PFSK-1 (cell line): ENCODE measurements at regions not wholly inside any gene's neighbourhood (a gene's known extent, or its start where the extent isn't known, plus 50 kb on each side); places are given as distances from the start of the nearest gene placed in this dataset.

ENCODE experiments used
- POLR2AphosphoS5 ChIP-seq: IDR thresholded peaks from 2 replicates; pipeline ENCODE4 v1.6.1; 2012; ENCODE audit warnings: low read depth, mild to moderate bottlenecking, control low read depth, low read length, moderate library complexity
- REST ChIP-seq, 2 experiments: IDR thresholded peaks; 2 replicates each; pipeline versions ENCODE4 v1.6.1 to v1.8.0; 2011 to 2012; ENCODE audit warnings: low read depth in 2 of 2, low read length in 2 of 2, control low read depth in 1 of 2, inconsistent platforms in 1 of 2, mild to moderate bottlenecking in 1 of 2, moderate library complexity in 1 of 2; ENCODE audit not compliant: insufficient read depth in 1 of 2
- TAF1 ChIP-seq: IDR thresholded peaks from 2 replicates; pipeline ENCODE4 v1.6.1; 2012; ENCODE audit warnings: low read length, control low read depth, borderline replicate concordance; ENCODE audit not compliant: insufficient read depth

GRCh38 chr9:7358876-7359275, 440.7 kb downstream of the DMAC1 start:
- TF ChIP-seq TAF1 = no peak
- TF ChIP-seq POLR2AphosphoS5 = no peak
- TF ChIP-seq REST (IDR thresholded peaks at IDR 0.05; ENCODE audit: insufficient read depth in 1 of 2, low read depth in 2 of 2, low read length in 2 of 2) = no peak
